ENCODE measurements at regions not wholly inside any gene's neighbourhood (a gene's known extent, or its start where the extent isn't known, plus 50 kb on each side); places are given as distances from the start of the nearest gene placed in this dataset.

DNA sequence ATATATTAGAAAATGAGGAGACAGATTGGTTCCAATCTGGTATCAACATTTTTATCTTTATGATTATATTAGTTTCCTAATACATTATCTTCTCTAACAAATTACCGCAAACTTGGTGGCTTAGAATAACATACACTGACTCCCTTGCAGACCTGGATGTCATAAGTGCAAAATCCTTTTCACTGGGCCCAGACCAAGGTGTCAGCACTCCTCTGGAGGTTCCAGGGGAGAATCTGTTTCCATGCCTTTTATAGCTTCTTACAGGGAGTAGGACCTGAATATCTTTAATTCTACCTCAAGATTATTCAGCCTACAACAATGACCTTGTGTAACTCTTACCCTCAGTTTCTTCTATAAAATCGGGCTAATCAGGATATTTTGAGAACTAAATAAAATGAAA, 329.9 kb upstream of the GRM3 start:
- FAIRE-seq (no peak), ATAC-seq (no peak), DNase-seq (ENCODE audit: extremely low read depth in 1 of 4, low spot score in 3 of 4) (no peak)
- Histone ChIP-seq H3K4me3 (no peak overlapping the region), H3K27me3 (ENCODE audit: control insufficient read depth in 2 of 2, insufficient read depth in 2 of 2, low read length in 2 of 2) (no peaks in the 10 kb centered on the region), H3K4me1 (replicated peaks in 1 of 2; ENCODE audit: control insufficient read depth in 2 of 2, insufficient read depth in 2 of 2, low read length in 2 of 2) (no peaks in the 10 kb centered on the region), H2AFZ (ENCODE audit: low read depth, low read length) (no peak overlapping the region), H3K9me1 (ENCODE audit: control insufficient read depth, insufficient read depth, low read length) (no peaks in the 10 kb centered on the region), H4K20me1 (replicated peaks; ENCODE audit: control insufficient read depth, insufficient read depth, low read length) (no peaks in the 10 kb centered on the region), H3K27ac (ENCODE audit: extremely low read depth, low read depth, low read length) (no peak overlapping the region), H3K9me3 (replicated peaks; ENCODE audit: control insufficient read depth, insufficient read depth, low read depth, low read length) (no peaks in the 10 kb centered on the region), H3K9ac (ENCODE audit: insufficient read depth in 1 of 2, low read depth in 2 of 2, low read length in 2 of 2) (no peak overlapping the region), H3K79me2 (ENCODE audit: control insufficient read depth, insufficient read depth, low read length) (no peaks in the 10 kb centered on the region), H3K36me3 (ENCODE audit: control insufficient read depth, insufficient read depth, low read length) (no peaks in the 10 kb centered on the region), H3K4me2 (ENCODE audit: insufficient read depth, low read length) (no peak overlapping the region)
- intact Hi-C loops (cut with micrococcal nuclease) (no loop called here), in situ Hi-C loops (cut with MboI) (no loop called here)
- BruUV-seq (replicated peaks) = no TSS peak
- no peak for TF ChIP-seq MCM5 (IDR thresholded peaks at IDR 0.05; ENCODE audit: low read depth)
- TF ChIP-seq, protein P1, sequence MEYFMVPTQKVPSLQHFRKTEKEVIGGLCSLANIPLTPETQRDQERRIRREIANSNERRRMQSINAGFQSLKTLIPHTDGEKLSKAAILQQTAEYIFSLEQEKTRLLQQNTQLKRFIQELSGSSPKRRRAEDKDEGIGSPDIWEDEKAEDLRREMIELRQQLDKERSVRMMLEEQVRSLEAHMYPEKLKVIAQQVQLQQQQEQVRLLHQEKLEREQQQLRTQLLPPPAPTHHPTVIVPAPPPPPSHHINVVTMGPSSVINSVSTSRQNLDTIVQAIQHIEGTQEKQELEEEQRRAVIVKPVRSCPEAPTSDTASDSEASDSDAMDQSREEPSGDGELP (CRISPR knock-in tag; IDR thresholded peaks at IDR 0.05; ENCODE audit: borderline replicate concordance) = no peak
- TF ChIP-seq, protein P2, sequence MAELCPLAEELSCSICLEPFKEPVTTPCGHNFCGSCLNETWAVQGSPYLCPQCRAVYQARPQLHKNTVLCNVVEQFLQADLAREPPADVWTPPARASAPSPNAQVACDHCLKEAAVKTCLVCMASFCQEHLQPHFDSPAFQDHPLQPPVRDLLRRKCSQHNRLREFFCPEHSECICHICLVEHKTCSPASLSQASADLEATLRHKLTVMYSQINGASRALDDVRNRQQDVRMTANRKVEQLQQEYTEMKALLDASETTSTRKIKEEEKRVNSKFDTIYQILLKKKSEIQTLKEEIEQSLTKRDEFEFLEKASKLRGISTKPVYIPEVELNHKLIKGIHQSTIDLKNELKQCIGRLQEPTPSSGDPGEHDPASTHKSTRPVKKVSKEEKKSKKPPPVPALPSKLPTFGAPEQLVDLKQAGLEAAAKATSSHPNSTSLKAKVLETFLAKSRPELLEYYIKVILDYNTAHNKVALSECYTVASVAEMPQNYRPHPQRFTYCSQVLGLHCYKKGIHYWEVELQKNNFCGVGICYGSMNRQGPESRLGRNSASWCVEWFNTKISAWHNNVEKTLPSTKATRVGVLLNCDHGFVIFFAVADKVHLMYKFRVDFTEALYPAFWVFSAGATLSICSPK (IDR thresholded peaks at IDR 0.05; ENCODE audit: borderline replicate concordance) = no peak
- no peak for TF ChIP-seq NFXL1 (CRISPR knock-in tag; IDR thresholded peaks at IDR 0.05)
- TF ChIP-seq, protein P3, sequence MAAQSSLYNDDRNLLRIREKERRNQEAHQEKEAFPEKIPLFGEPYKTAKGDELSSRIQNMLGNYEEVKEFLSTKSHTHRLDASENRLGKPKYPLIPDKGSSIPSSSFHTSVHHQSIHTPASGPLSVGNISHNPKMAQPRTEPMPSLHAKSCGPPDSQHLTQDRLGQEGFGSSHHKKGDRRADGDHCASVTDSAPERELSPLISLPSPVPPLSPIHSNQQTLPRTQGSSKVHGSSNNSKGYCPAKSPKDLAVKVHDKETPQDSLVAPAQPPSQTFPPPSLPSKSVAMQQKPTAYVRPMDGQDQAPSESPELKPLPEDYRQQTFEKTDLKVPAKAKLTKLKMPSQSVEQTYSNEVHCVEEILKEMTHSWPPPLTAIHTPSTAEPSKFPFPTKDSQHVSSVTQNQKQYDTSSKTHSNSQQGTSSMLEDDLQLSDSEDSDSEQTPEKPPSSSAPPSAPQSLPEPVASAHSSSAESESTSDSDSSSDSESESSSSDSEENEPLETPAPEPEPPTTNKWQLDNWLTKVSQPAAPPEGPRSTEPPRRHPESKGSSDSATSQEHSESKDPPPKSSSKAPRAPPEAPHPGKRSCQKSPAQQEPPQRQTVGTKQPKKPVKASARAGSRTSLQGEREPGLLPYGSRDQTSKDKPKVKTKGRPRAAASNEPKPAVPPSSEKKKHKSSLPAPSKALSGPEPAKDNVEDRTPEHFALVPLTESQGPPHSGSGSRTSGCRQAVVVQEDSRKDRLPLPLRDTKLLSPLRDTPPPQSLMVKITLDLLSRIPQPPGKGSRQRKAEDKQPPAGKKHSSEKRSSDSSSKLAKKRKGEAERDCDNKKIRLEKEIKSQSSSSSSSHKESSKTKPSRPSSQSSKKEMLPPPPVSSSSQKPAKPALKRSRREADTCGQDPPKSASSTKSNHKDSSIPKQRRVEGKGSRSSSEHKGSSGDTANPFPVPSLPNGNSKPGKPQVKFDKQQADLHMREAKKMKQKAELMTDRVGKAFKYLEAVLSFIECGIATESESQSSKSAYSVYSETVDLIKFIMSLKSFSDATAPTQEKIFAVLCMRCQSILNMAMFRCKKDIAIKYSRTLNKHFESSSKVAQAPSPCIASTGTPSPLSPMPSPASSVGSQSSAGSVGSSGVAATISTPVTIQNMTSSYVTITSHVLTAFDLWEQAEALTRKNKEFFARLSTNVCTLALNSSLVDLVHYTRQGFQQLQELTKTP (IDR thresholded peaks at IDR 0.05; ENCODE audit: low read depth in 1 of 2, partially characterized antibody in 2 of 2) = no peak
- TF ChIP-seq ARID2 (IDR thresholded peaks at IDR 0.05) = no peak
- no peak for TF ChIP-seq CHD1 (IDR thresholded peaks at IDR 0.05; ENCODE audit: low read length)
- TF ChIP-seq TEAD4 (IDR thresholded peaks at IDR 0.05; ENCODE audit: low read length) = no peak
- TF ChIP-seq TEAD4 (CRISPR knock-in tag; IDR thresholded peaks at IDR 0.05; ENCODE audit: borderline replicate concordance) = no peak
- TF ChIP-seq NR1H2 (CRISPR knock-in tag; IDR thresholded peaks at IDR 0.05) = no peak
- no peak for TF ChIP-seq GTF2A2 (tag; IDR thresholded peaks at IDR 0.05)
- TF ChIP-seq, protein P4, sequence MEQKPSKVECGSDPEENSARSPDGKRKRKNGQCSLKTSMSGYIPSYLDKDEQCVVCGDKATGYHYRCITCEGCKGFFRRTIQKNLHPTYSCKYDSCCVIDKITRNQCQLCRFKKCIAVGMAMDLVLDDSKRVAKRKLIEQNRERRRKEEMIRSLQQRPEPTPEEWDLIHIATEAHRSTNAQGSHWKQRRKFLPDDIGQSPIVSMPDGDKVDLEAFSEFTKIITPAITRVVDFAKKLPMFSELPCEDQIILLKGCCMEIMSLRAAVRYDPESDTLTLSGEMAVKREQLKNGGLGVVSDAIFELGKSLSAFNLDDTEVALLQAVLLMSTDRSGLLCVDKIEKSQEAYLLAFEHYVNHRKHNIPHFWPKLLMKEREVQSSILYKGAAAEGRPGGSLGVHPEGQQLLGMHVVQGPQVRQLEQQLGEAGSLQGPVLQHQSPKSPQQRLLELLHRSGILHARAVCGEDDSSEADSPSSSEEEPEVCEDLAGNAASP (IDR thresholded peaks at IDR 0.05) = no peak
- no peak for TF ChIP-seq BRF1 (IDR thresholded peaks at IDR 0.05; ENCODE audit: borderline replicate concordance, extremely low read depth, insufficient read length)
- no peak for TF ChIP-seq ZSCAN29 (IDR thresholded peaks at IDR 0.05)
- 0% methylated on average over 2 of the region's 2 CpGs for WGBS (ENCODE audit: insufficient coverage, low coverage, missing lambda C conversion rate)
- POLR2A ChIA-PET = no interaction called here
- CTCF ChIA-PET (ENCODE audit: low intra/inter-chr PET ratio) = no interaction called here

All from K562 (cell line).